TTC549 (cell line): ENCODE measurements at regions not wholly inside any gene's neighbourhood (a gene's known extent, or its start where the extent isn't known, plus 50 kb on each side); places are given as distances from the start of the nearest gene placed in this dataset.

ENCODE experiments used
- FAIRE-seq: peaks from 2 replicates; lab custom pipeline; 2012; peaks lifted over from hg19 to GRCh38; lab: Jason Lieb, UNC

GRCh38 chr2:238701341-238702206 lies 146.3 kb upstream of the TWIST2 start:
- no peak for FAIRE-seq

GRCh38 chr2:238702276-238703052 lies 145.4 kb upstream of the TWIST2 start:
- no peak for FAIRE-seq

- no peak for FAIRE-seq
Measured at GRCh38 chr2:238703053-238703415, 144.9 kb upstream of the TWIST2 start.

- no peak for FAIRE-seq
Measured at GRCh38 chr2:238703436-238703835, 144.4 kb upstream of the TWIST2 start.

GRCh38 chr2:238704471-238705225 lies 143.2 kb upstream of the TWIST2 start:
- FAIRE-seq = no peak

- FAIRE-seq = no peak
Measured at GRCh38 chr2:238706163-238706562, 141.7 kb upstream of the TWIST2 start.

GRCh38 chr2:238706673-238707072 lies 141.2 kb upstream of the TWIST2 start:
- FAIRE-seq = peak; percentile 28

- FAIRE-seq = no peak
Measured at GRCh38 chr2:238709325-238710025, 138.4 kb upstream of the TWIST2 start.

GRCh38 chr2:238710032-238710735 lies 137.7 kb upstream of the TWIST2 start:
- FAIRE-seq = no peak

- no peak for FAIRE-seq
Measured at GRCh38 chr2:238710787-238711186, 137.1 kb upstream of the TWIST2 start.

GRCh38 chr2:238711346-238711745 lies 136.5 kb upstream of the TWIST2 start:
- FAIRE-seq = no peak

GRCh38 chr2:238712011-238712410 lies 135.9 kb upstream of the TWIST2 start:
- no peak for FAIRE-seq

- no peak for FAIRE-seq
Measured at GRCh38 chr2:238713198-238713826, 134.6 kb upstream of the TWIST2 start.

GRCh38 chr2:238714038-238714528 lies 133.8 kb upstream of the TWIST2 start:
- FAIRE-seq = no peak

- FAIRE-seq = no peak
Measured at GRCh38 chr2:238716171-238716570, 131.7 kb upstream of the TWIST2 start.

- FAIRE-seq = no peak
Measured at GRCh38 chr2:238716585-238716984, 131.3 kb upstream of the TWIST2 start.

- no peak for FAIRE-seq
Measured at GRCh38 chr2:238717084-238717483, 130.8 kb upstream of the TWIST2 start.

GRCh38 chr2:238719641-238720040 lies 128.2 kb upstream of the TWIST2 start:
- FAIRE-seq = no peak

- FAIRE-seq = no peak
Measured at GRCh38 chr2:238720232-238720672, 127.6 kb upstream of the TWIST2 start.

- FAIRE-seq = no peak
Measured at GRCh38 chr2:238722181-238722580, 125.7 kb upstream of the TWIST2 start.

- no peak for FAIRE-seq
Measured at GRCh38 chr2:238722883-238723282, 125.0 kb upstream of the TWIST2 start.
